B cell (primary cell): ENCODE measurements at regions not wholly inside any gene's neighbourhood (a gene's known extent, or its start where the extent isn't known, plus 50 kb on each side); places are given as distances from the start of the nearest gene placed in this dataset.

Experiments
- ATAC-seq: fragments of 200-7000 bp; cut with Tn5 transposase; one replicate; pipeline ENCODE4 v1.10.0; 2021; ENCODE audit warnings: low read depth, mild to moderate bottlenecking, moderate number of reproducible peaks, moderate library complexity
- CTCF ChIA-PET: fragments of 350-600 bp; sonication (Branson Sonifier 250); formaldehyde crosslinking; loops from one replicate; lab custom pipeline; 2021; ENCODE audit warnings: antibody characterized with exemption, inconsistent platforms; lab: Charles Lee
- POLR2A ChIA-PET: fragments of 350-600 bp; sonication (Branson Sonifier 250); formaldehyde crosslinking; loops from one replicate; lab custom pipeline; 2021; ENCODE audit warnings: antibody characterized with exemption; lab: Charles Lee
- DNase-seq: peaks from one replicate; pipeline ENCODE4 v3.0.0; 2013
- H2AFZ ChIP-seq: 2 replicates; pipeline ENCODE4 v1.6.1; 2012; ENCODE audit warnings: mild to moderate bottlenecking, low read depth, low read length; ENCODE audit not compliant: insufficient read depth, poor library complexity, severe bottlenecking
- H3K27ac ChIP-seq, 2 donors: 1 replicate in 1 of 2; 2 replicates in 1 of 2; pipeline ENCODE4 v1.5.1; 2012 to 2013; ENCODE audit warnings: low read length in 2 of 2, mild to moderate bottlenecking in 2 of 2, moderate library complexity in 1 of 2
- H3K27me3 ChIP-seq, 4 experiments: fragments of 200-600 bp in 1 of 4; sonication (generic) in 1 of 4; replicated peaks in 1 of 4; 1 replicate in 2 of 4; 2 replicates in 2 of 4; pipeline versions ENCODE4 v1.6.1 to v1.7.0; 2013 to 2016; ENCODE audit warnings: low read length in 3 of 4, mild to moderate bottlenecking in 2 of 4, mixed read lengths in 1 of 4, moderate library complexity in 1 of 4; ENCODE audit not compliant: insufficient read depth in 4 of 4, control insufficient read depth in 3 of 4; ENCODE audit errors: control extremely low read depth in 1 of 4
- H3K36me3 ChIP-seq, 2 experiments: replicated peaks in 1 of 2; 1 replicate in 1 of 2; 2 replicates in 1 of 2; pipeline versions ENCODE4 v1.6.1 to v1.7.1; 2013; ENCODE audit warnings: low read length in 1 of 2; ENCODE audit not compliant: insufficient read depth in 2 of 2, control insufficient read depth in 1 of 2; ENCODE audit errors: control extremely low read depth in 1 of 2, extremely low read depth in 1 of 2
- H3K4me1 ChIP-seq, 2 donors: fragments of 200-600 bp in 1 of 2; sonication (generic) in 1 of 2; 1 replicate in 1 of 2; 2 replicates in 1 of 2; pipeline versions ENCODE4 v1.5.1 to v1.6.1; 2013 to 2017; ENCODE audit warnings: low read length in 2 of 2; ENCODE audit not compliant: control insufficient read depth in 2 of 2, insufficient read depth in 2 of 2
- H3K4me2 ChIP-seq: replicated peaks from 2 replicates; pipeline ENCODE3; 2012; ENCODE audit warnings: mild to moderate bottlenecking, low read depth, low read length; ENCODE audit not compliant: poor library complexity, severe bottlenecking
- H3K4me3 ChIP-seq, 5 experiments: fragments of 200-600 bp in 1 of 5; sonication (generic) in 1 of 5; 1 replicate in 3 of 5; 2 replicates in 2 of 5; pipeline versions ENCODE4 v1.5.1 to v1.7.0; 2011 to 2016; ENCODE audit warnings: low read length in 4 of 5, mild to moderate bottlenecking in 4 of 5, low read depth in 2 of 5, control low read depth in 1 of 5, moderate library complexity in 1 of 5; ENCODE audit not compliant: insufficient read depth in 1 of 5; ENCODE audit errors: control extremely low read depth in 1 of 5, extremely low read depth in 1 of 5
- H3K79me2 ChIP-seq: fragments of 200-600 bp; sonication (generic); one replicate; pipeline ENCODE4 v1.6.0; 2016; ENCODE audit warnings: low read length; ENCODE audit not compliant: control insufficient read depth, insufficient read depth
- H3K9ac ChIP-seq: fragments of 200-600 bp; sonication (generic); 2 replicates; pipeline ENCODE4 v1.6.1; 2017; ENCODE audit warnings: mild to moderate bottlenecking, low read length, moderate library complexity
- H3K9me3 ChIP-seq, 3 donors: one replicate each; pipeline versions ENCODE4 v1.6.1 to v1.7.1; 2013; ENCODE audit warnings: low read length in 2 of 3; ENCODE audit not compliant: control insufficient read depth in 2 of 3, insufficient read depth in 1 of 3; ENCODE audit errors: control extremely low read depth in 1 of 3
- H4K20me1 ChIP-seq: 2 replicates; pipeline ENCODE4 v1.6.0; 2012; ENCODE audit warnings: mild to moderate bottlenecking, low read length; ENCODE audit not compliant: insufficient read depth, control insufficient read depth, poor library complexity, severe bottlenecking
- H3K27ac Mint-ChIP-seq: one replicate; pipeline ENCODE4 v1.8.0; 2021; ENCODE audit warnings: mixed read lengths
- H3K27me3 Mint-ChIP-seq: one replicate; pipeline ENCODE4 v1.8.0; 2021; ENCODE audit warnings: mixed read lengths
- H3K4me1 Mint-ChIP-seq: one replicate; pipeline ENCODE4 v1.8.0; 2021; ENCODE audit warnings: mixed read lengths
- H3K4me3 Mint-ChIP-seq: one replicate; pipeline ENCODE4 v1.8.0; 2021; ENCODE audit warnings: mixed read lengths
- H3K9me3 Mint-ChIP-seq: one replicate; pipeline ENCODE4 v1.8.0; 2022; ENCODE audit warnings: mixed read lengths; ENCODE audit not compliant: insufficient read depth
- EZH2 ChIP-seq: IDR thresholded peaks from 2 replicates; pipeline ENCODE4 v1.6.1; 2012; ENCODE audit warnings: borderline replicate concordance, low read depth, mild to moderate bottlenecking, moderate library complexity, low read length; ENCODE audit not compliant: insufficient read depth, poor library complexity, severe bottlenecking
- WGBS: methylation state at CpG from one replicate; pipeline ENCODE4 v1.1.5; 2013; ENCODE audit warnings: missing lambda C conversion rate; ENCODE audit not compliant: insufficient coverage; 5-methylcytosine and 5-hydroxymethylcytosine counted together
- intact Hi-C: fragments of 100-400 bp; cut with micrococcal nuclease; formaldehyde crosslinking; loops from one replicate; pipeline ENCODE4 v1.10.0; 2022
- TF ChIP-seq, protein P1 (sequence below): fragments of 200-600 bp; IDR thresholded peaks from one replicate; pipeline ENCODE4 v1.8.0; 2022; ENCODE audit warnings: antibody characterized with exemption, mild to moderate bottlenecking

DNA sequence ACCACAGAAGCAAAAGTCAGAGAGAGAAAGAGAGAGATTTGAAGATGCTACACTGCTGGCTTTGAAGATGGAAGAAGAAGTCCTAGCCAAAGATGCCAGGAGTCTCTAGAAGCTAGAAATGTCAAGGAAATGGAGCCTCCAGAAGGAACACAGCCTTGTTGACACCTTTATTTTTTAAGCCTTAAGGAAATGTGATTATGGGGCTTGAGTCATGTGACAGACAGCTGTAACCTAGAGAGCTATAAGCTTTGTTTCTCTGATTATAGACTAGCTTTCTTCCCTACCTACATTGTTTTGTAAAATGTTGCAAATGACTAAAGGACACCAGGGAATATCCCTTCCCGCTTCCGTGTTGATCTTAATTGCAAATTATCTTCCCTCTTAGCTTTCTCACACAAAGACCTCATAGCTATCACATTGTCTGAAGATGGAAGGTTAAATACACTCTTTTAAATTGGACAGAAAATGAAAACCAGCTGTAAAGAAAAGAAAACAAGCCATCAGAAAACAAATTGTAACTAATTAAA lies 199.9 kb downstream of the ARHGAP12 start:
- H3K27ac ChIP-seq = no peak overlapping the region
- no peak overlapping the region for H3K9ac ChIP-seq
- no peak overlapping the region for H3K4me2 ChIP-seq
- no peak overlapping the region for H3K4me3 Mint-ChIP-seq
- no peak overlapping the region for H2AFZ ChIP-seq
- intact Hi-C loops = no loop called here
- H3K27me3 ChIP-seq = peaks cover 0 to 10% (median 8%) of the 10 kb centered on the region in 4 experiments
- no peak for TF ChIP-seq EZH2
- TF ChIP-seq, protein P1, sequence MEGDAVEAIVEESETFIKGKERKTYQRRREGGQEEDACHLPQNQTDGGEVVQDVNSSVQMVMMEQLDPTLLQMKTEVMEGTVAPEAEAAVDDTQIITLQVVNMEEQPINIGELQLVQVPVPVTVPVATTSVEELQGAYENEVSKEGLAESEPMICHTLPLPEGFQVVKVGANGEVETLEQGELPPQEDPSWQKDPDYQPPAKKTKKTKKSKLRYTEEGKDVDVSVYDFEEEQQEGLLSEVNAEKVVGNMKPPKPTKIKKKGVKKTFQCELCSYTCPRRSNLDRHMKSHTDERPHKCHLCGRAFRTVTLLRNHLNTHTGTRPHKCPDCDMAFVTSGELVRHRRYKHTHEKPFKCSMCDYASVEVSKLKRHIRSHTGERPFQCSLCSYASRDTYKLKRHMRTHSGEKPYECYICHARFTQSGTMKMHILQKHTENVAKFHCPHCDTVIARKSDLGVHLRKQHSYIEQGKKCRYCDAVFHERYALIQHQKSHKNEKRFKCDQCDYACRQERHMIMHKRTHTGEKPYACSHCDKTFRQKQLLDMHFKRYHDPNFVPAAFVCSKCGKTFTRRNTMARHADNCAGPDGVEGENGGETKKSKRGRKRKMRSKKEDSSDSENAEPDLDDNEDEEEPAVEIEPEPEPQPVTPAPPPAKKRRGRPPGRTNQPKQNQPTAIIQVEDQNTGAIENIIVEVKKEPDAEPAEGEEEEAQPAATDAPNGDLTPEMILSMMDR = no peak
- ChIA-PET CTCF (interaction anchor here (1.0 kb wide), 1 partner anchor 9 kb away, joined by 3 read pairs; no protein-coding TSS in a partner anchor), POLR2A (interaction anchor here (0.7 kb wide), 1 partner anchor 9 kb away, joined by 8 read pairs; no protein-coding TSS in a partner anchor)
- no peaks in the 10 kb centered on the region for H3K79me2 ChIP-seq
- no peaks in the 10 kb centered on the region for H3K9me3 ChIP-seq
- peaks cover 3% of the 10 kb centered on the region for H3K27me3 Mint-ChIP-seq
- WGBS = no CpG with 5 or more reads among the region's 2 CpGs
- H3K4me1 Mint-ChIP-seq = no peaks in the 10 kb centered on the region
- no peaks in the 10 kb centered on the region for H3K4me1 ChIP-seq
- no peak for ATAC-seq
- H4K20me1 ChIP-seq = no peaks in the 10 kb centered on the region
- no peak for DNase-seq
- H3K36me3 ChIP-seq = no peaks in the 10 kb centered on the region
- no peak overlapping the region for H3K4me3 ChIP-seq
- no peak overlapping the region for H3K27ac Mint-ChIP-seq
- no peaks in the 10 kb centered on the region for H3K9me3 Mint-ChIP-seq

DNA sequence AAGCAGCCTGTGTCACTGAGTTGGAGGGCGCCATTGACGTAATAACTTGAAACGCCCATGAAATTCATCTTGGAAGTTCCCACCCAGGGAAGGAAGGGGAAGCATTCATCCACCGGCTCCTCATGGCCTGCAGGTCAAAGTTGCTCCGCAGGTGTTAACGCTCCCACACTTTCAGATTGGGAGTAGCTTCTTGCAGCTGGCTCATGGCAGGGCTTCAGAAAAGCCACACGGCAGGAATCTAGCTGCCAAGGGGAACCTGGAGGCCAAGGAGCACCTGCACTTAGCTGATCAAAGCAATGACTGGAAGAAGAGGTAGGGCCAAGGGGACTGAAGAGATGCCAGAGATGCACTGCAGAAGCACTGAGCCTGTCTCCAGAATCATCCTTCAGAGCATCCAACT lies 203.2 kb downstream of the ARHGAP12 start:
- Histone ChIP-seq H3K4me3 (no peak overlapping the region), H3K27ac (no peak overlapping the region), H3K9ac (no peak overlapping the region), H3K27me3 (peaks cover 0 to 9% (median 2%) of the 10 kb centered on the region in 4 experiments), H3K36me3 (no peaks in the 10 kb centered on the region), H3K4me1 (no peaks in the 10 kb centered on the region), H2AFZ (no peak overlapping the region), H3K4me2 (no peak overlapping the region), H4K20me1 (no peaks in the 10 kb centered on the region), H3K79me2 (no peaks in the 10 kb centered on the region), H3K9me3 (no peaks in the 10 kb centered on the region)
- Mint-ChIP-seq H3K4me1 (no peaks in the 10 kb centered on the region), H3K27me3 (peaks cover 3% of the 10 kb centered on the region), H3K9me3 (no peaks in the 10 kb centered on the region), H3K27ac (no peak overlapping the region), H3K4me3 (no peak overlapping the region)
- ATAC-seq (no peak), DNase-seq (no peak)
- no peak for TF ChIP-seq EZH2
- TF ChIP-seq, protein P1 = no peak
- WGBS = 100% methylated on average over 7 of the region's 7 CpGs
- ChIA-PET POLR2A (no interaction called here), CTCF (no interaction called here)
- intact Hi-C loops = no loop called here
